ENCODE measurements at regions not wholly inside any gene's neighbourhood (a gene's known extent, or its start where the extent isn't known, plus 50 kb on each side); places are given as distances from the start of the nearest gene placed in this dataset.

DNA sequence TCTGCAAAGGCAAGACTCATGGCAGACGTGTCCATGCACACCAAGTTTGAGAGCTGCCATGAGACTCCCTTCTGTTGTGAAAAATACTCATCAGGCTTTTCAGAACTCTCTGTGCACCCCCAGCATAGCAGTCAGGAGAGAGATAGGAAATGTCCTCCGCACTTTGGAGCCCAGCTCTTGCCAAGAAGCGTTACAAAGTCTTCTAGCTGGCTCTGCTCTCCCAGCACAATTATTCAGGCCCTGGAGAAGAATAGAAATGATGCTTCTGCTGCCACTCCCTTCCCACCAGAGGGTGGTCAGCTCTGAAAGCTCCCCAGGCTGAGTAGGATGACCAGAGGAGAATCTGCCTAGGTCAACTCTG, 594.4 kb upstream of the ID2 start:
- Histone ChIP-seq H3K4me3 (ENCODE audit: low read length in 3 of 3) (no peak overlapping the region), H3K9ac (ENCODE audit: low read depth in 1 of 3, low read length in 3 of 3) (no peak overlapping the region), H3K4me1 (ENCODE audit: control insufficient read depth in 3 of 3, insufficient read depth in 3 of 3, low read length in 3 of 3) (no peaks in the 10 kb centered on the region), H3K36me3 (ENCODE audit: control insufficient read depth in 3 of 3, insufficient read depth in 3 of 3, low read length in 3 of 3) (no peaks in the 10 kb centered on the region), H3K27me3 (ENCODE audit: control insufficient read depth in 3 of 3, insufficient read depth in 3 of 3, low read length in 3 of 3) (no peaks in the 10 kb centered on the region), H3K9me3 (ENCODE audit: control insufficient read depth in 3 of 3, low read length in 3 of 3) (no peaks in the 10 kb centered on the region), H3K27ac (ENCODE audit: low read depth, low read length) (no peak overlapping the region)

DNA sequence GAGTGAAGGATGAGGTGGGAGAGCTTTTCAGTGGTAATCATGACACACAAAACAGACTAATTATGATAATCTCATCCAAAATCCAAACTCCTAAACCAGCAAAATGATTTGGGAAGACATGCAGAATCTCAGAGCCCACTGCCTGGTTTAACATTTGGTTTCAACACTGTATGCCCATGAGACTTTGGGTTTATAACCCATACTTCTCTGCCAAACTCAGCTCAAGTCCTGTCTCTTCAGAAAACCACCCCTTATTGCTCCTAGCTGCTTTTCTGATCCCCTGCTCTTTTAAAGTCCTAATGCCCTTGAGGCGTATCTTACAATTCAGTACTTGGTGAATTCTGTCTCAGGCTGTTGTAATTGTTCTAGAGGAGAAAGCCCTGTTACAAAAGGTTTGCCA, 593.0 kb upstream of the ID2 start:
- Histone ChIP-seq H3K9me3 (ENCODE audit: control insufficient read depth in 3 of 3, low read length in 3 of 3) (no peaks in the 10 kb centered on the region), H3K9ac (ENCODE audit: low read depth in 1 of 3, low read length in 3 of 3) (no peak overlapping the region), H3K27me3 (ENCODE audit: control insufficient read depth in 3 of 3, insufficient read depth in 3 of 3, low read length in 3 of 3) (no peaks in the 10 kb centered on the region), H3K4me1 (ENCODE audit: control insufficient read depth in 3 of 3, insufficient read depth in 3 of 3, low read length in 3 of 3) (no peaks in the 10 kb centered on the region), H3K27ac (ENCODE audit: low read depth, low read length) (no peak overlapping the region), H3K36me3 (ENCODE audit: control insufficient read depth in 3 of 3, insufficient read depth in 3 of 3, low read length in 3 of 3) (no peaks in the 10 kb centered on the region), H3K4me3 (ENCODE audit: low read length in 3 of 3) (no peak overlapping the region)

DNA sequence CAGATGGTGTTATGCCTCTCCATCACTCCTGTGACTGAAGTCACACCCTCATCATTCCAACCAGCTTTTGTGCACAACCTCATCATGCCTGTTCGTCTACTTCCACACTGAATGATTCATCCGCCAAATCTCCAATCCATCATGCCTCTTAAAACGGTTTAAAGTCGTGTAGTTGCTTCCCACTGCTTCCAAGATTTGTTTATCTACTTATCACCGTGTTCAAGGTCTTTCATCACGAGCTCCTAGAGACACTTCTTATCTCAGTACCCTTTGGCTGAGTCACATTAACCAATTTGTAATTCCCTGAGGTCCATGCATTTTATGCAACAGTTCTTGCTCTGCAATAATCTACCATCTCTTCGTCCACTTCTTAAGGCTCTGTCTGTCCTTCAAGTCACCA, 592.3 kb upstream of the ID2 start:
- Histone ChIP-seq H3K9ac (ENCODE audit: low read depth in 1 of 3, low read length in 3 of 3) (no peak overlapping the region), H3K9me3 (ENCODE audit: control insufficient read depth in 3 of 3, low read length in 3 of 3) (no peaks in the 10 kb centered on the region), H3K36me3 (ENCODE audit: control insufficient read depth in 3 of 3, insufficient read depth in 3 of 3, low read length in 3 of 3) (no peaks in the 10 kb centered on the region), H3K4me3 (ENCODE audit: low read length in 3 of 3) (no peak overlapping the region), H3K4me1 (ENCODE audit: control insufficient read depth in 3 of 3, insufficient read depth in 3 of 3, low read length in 3 of 3) (no peaks in the 10 kb centered on the region), H3K27me3 (ENCODE audit: control insufficient read depth in 3 of 3, insufficient read depth in 3 of 3, low read length in 3 of 3) (no peaks in the 10 kb centered on the region), H3K27ac (ENCODE audit: low read depth, low read length) (no peak overlapping the region)

DNA sequence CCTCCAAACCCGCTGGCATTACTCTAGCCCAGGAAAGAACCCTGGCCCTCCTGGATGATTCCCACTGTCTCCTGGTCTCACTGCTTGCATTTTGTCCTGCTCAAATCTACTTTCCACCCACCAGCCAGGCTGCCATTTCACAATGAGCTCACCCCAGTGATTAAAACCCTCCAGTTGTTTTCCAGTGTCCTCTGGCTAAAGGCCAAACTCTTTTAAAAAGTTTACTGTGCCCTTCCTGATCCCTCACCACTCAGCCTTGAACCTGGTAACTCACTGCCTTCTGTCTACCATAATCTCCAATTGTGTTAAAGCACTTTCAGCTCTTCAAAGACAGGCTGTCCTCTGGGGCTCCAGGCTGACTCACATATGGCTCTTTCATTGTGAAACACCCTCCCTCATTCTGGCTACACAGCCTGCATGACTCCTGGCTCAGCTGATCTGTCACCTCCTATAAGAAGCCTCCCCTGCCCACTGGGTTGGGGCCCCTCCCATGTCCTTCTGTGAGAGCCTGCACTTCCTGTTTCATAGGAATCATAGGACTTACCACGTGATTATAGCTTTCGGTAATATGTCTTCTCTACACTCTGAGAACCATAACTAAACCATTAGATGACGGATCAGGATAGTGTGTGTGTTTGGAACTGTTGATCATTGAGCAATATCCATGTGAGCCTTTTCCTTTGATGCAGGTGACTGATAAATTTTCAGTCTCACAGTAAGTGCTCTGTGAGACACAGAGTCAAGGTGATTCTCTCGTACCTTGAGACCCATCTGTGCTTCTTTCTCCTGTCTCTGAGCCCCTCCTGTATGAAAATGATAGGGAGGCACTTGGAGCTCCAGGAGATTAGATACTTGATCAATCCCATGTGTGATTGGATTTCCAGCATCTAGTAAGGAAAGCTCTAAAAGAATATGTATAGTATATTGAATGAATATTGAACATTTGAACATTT, 590.8 kb upstream of the ID2 start:
- Histone ChIP-seq H3K27ac (ENCODE audit: low read depth, low read length) (no peak overlapping the region), H3K36me3 (ENCODE audit: control insufficient read depth in 3 of 3, insufficient read depth in 3 of 3, low read length in 3 of 3) (no peaks in the 10 kb centered on the region), H3K4me3 (ENCODE audit: low read length in 3 of 3) (no peak overlapping the region), H3K27me3 (ENCODE audit: control insufficient read depth in 3 of 3, insufficient read depth in 3 of 3, low read length in 3 of 3) (no peaks in the 10 kb centered on the region), H3K4me1 (ENCODE audit: control insufficient read depth in 3 of 3, insufficient read depth in 3 of 3, low read length in 3 of 3) (no peaks in the 10 kb centered on the region), H3K9me3 (ENCODE audit: control insufficient read depth in 3 of 3, low read length in 3 of 3) (no peaks in the 10 kb centered on the region), H3K9ac (ENCODE audit: low read depth in 1 of 3, low read length in 3 of 3) (no peak overlapping the region)

DNA sequence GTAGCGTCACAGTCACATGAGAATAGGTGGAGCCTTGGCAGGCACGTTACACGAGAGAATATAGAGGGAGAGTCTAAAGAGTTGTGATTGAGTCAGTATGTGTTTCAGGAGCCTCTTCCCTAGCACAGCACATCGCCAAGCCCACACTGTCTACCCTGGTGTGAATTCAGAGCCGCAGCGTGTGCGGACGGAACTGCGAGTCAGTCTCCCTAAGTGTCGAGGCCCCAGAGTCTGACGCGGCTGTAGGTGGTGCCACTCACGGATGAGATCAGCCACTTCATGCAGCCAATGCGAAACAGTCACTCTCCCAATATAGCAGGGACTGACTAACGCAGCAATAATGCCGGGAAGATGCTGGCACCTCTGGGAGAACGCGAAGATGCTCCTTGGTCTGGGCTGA, 587.3 kb upstream of the ID2 start:
- H3K27me3 ChIP-seq (ENCODE audit: control insufficient read depth in 3 of 3, insufficient read depth in 3 of 3, low read length in 3 of 3): no peaks in the 10 kb centered on the region
- no peak overlapping the region for H3K27ac ChIP-seq (ENCODE audit: low read depth, low read length)
- no peaks in the 10 kb centered on the region for H3K4me1 ChIP-seq (ENCODE audit: control insufficient read depth in 3 of 3, insufficient read depth in 3 of 3, low read length in 3 of 3)
- no peak overlapping the region for H3K9ac ChIP-seq (ENCODE audit: low read depth in 1 of 3, low read length in 3 of 3)
- H3K4me3 ChIP-seq (ENCODE audit: low read length in 3 of 3): no peak overlapping the region
- no peaks in the 10 kb centered on the region for H3K9me3 ChIP-seq (ENCODE audit: control insufficient read depth in 3 of 3, low read length in 3 of 3)
- H3K36me3 ChIP-seq (ENCODE audit: control insufficient read depth in 3 of 3, insufficient read depth in 3 of 3, low read length in 3 of 3): no peaks in the 10 kb centered on the region

DNA sequence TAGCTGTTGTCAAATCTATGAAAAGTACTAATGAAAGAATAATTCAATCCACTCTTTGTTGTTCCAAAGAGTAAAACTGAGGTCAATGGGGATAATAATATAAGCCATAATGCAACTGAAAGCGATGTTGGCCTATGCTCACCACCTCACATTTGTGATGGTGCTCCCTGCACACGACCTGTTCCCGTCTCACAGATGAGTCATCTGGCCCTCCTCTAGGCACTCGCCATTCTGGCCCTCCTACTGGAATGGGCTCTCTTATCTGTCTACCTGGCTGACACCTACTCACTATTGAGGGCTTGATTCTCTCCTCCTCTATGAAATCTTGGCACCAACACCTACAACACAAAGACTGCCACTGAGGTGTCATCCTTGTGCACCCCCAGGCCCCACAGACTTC, 585.9 kb upstream of the ID2 start:
- no peaks in the 10 kb centered on the region for H3K36me3 ChIP-seq (ENCODE audit: control insufficient read depth in 3 of 3, insufficient read depth in 3 of 3, low read length in 3 of 3)
- no peaks in the 10 kb centered on the region for H3K9me3 ChIP-seq (ENCODE audit: control insufficient read depth in 3 of 3, low read length in 3 of 3)
- H3K4me1 ChIP-seq (ENCODE audit: control insufficient read depth in 3 of 3, insufficient read depth in 3 of 3, low read length in 3 of 3): no peaks in the 10 kb centered on the region
- no peak overlapping the region for H3K27ac ChIP-seq (ENCODE audit: low read depth, low read length)
- no peak overlapping the region for H3K4me3 ChIP-seq (ENCODE audit: low read length in 3 of 3)
- no peak overlapping the region for H3K9ac ChIP-seq (ENCODE audit: low read depth in 1 of 3, low read length in 3 of 3)
- H3K27me3 ChIP-seq (ENCODE audit: control insufficient read depth in 3 of 3, insufficient read depth in 3 of 3, low read length in 3 of 3): no peaks in the 10 kb centered on the region

DNA sequence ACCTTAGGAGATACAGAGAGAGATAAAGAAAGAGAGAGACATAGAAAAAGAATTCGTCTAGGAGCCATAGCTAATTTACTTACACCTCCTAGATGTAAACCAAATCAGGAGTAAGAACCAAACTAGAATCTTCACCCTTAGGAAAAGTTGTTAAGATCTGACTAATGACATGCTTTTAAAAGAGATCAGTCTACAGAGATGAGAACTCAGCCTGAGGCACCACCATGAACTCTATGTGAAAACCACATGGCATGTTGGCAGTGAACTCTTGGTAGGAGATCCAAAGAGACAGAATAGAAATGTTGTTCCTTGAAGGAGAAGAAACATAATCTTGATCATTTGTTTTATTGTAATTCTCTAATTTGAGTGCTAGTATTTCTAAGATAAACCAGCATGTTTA, 585.4 kb upstream of the ID2 start:
- H3K4me3 ChIP-seq (ENCODE audit: low read length in 3 of 3): no peak overlapping the region
- no peaks in the 10 kb centered on the region for H3K9me3 ChIP-seq (ENCODE audit: control insufficient read depth in 3 of 3, low read length in 3 of 3)
- H3K9ac ChIP-seq (ENCODE audit: low read depth in 1 of 3, low read length in 3 of 3): no peak overlapping the region
- no peak overlapping the region for H3K27ac ChIP-seq (ENCODE audit: low read depth, low read length)
- no peaks in the 10 kb centered on the region for H3K27me3 ChIP-seq (ENCODE audit: control insufficient read depth in 3 of 3, insufficient read depth in 3 of 3, low read length in 3 of 3)
- H3K4me1 ChIP-seq (ENCODE audit: control insufficient read depth in 3 of 3, insufficient read depth in 3 of 3, low read length in 3 of 3): no peaks in the 10 kb centered on the region
- no peaks in the 10 kb centered on the region for H3K36me3 ChIP-seq (ENCODE audit: control insufficient read depth in 3 of 3, insufficient read depth in 3 of 3, low read length in 3 of 3)

DNA sequence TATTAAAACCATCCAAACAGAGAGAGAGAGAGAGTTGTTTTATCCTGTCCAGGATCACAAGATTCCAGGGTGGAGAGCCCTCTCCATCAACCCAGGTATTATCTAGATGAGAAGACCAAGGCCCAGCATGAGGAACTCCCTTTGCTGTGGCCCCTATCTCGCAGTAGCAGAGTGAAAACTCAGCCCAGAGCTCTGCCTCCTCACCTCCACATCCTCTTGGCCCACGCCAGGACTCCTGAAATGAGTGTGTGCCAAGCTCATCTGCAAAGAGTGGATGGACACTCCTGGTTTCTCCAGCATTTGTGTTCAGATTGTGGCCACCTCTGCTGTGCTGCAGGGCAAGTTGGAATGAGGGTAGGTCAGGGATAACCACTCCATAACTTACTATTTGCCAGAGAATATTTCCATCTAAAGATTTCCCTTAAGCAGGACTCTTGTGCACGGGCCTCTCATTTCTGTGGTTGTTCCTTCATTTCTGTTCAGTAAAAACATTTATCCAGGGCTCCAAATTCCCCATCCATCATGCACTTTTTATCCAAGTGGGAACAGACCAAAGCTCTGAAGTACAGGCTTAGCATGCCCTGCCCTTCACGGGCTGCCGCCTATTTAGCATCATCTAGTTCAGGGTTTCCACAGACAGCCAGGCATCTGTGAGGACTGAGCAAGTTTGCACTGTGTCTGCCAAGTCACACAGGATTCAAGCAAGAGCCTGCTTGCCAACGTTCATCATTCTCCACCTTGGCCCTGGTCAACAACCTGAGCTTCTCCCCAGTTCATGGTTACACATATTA, 583.2 kb upstream of the ID2 start:
- Histone ChIP-seq H3K4me1 (ENCODE audit: control insufficient read depth in 3 of 3, insufficient read depth in 3 of 3, low read length in 3 of 3) (no peaks in the 10 kb centered on the region), H3K4me3 (ENCODE audit: low read length in 3 of 3) (no peak overlapping the region), H3K27me3 (ENCODE audit: control insufficient read depth in 3 of 3, insufficient read depth in 3 of 3, low read length in 3 of 3) (no peaks in the 10 kb centered on the region), H3K9ac (ENCODE audit: low read depth in 1 of 3, low read length in 3 of 3) (no peak overlapping the region), H3K9me3 (ENCODE audit: control insufficient read depth in 3 of 3, low read length in 3 of 3) (no peaks in the 10 kb centered on the region), H3K27ac (ENCODE audit: low read depth, low read length) (no peak overlapping the region), H3K36me3 (ENCODE audit: control insufficient read depth in 3 of 3, insufficient read depth in 3 of 3, low read length in 3 of 3) (no peaks in the 10 kb centered on the region)

DNA sequence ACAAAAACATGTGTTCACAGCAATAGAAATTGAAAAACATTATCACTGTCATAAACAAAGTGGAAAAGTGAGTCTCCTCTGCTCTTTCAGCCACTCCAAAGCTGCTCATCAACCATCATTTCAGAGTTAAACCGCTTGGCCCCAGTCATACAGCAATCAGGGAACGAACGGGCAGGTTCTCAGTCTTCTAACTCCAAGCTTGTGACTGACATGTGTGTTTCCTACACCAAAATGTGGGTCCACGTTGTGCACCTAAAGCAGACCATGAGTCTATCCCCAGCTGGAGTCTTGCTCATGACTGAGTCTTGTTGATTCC, 582.6 kb upstream of the ID2 start:
- Histone ChIP-seq H3K9me3 (ENCODE audit: control insufficient read depth in 3 of 3, low read length in 3 of 3) (no peaks in the 10 kb centered on the region), H3K27ac (ENCODE audit: low read depth, low read length) (no peak overlapping the region), H3K9ac (ENCODE audit: low read depth in 1 of 3, low read length in 3 of 3) (no peak overlapping the region), H3K36me3 (ENCODE audit: control insufficient read depth in 3 of 3, insufficient read depth in 3 of 3, low read length in 3 of 3) (no peaks in the 10 kb centered on the region), H3K27me3 (ENCODE audit: control insufficient read depth in 3 of 3, insufficient read depth in 3 of 3, low read length in 3 of 3) (no peaks in the 10 kb centered on the region), H3K4me1 (ENCODE audit: control insufficient read depth in 3 of 3, insufficient read depth in 3 of 3, low read length in 3 of 3) (no peaks in the 10 kb centered on the region), H3K4me3 (ENCODE audit: low read length in 3 of 3) (no peak overlapping the region)

DNA sequence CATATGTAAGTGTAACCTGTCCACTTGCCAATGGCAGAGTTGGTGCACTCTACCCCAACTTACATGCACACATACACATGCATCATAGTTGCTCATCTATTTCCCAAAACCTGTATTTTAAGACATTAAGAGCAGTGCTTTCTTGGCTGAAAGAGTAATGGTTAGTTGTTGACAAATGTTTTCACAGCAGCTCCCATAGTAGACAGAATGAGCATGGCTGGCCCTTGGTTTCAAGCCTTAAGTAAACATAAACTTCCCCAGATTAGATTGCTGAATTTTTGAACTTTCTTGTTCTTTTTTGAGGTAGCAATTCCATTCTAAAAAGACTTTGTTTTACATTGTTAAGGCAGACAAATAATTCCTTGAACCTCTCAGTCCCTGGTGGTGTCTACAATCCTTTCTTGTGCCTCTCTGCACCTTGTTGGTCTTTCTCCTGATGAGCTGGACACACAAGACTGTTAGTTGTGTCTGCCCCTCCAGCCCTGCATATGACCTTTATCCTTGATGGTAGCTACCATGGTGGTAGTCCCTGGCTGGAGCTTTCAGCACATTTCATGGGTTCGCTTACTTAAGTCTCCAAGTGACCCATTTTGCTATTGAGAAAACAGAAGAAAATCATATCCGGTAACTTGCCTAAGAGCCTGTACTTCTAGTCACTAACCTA, 580.1 kb upstream of the ID2 start:
- H3K36me3 ChIP-seq (ENCODE audit: control insufficient read depth in 3 of 3, insufficient read depth in 3 of 3, low read length in 3 of 3): no peaks in the 10 kb centered on the region
- H3K9ac ChIP-seq (ENCODE audit: low read depth in 1 of 3, low read length in 3 of 3): no peak overlapping the region
- no peak overlapping the region for H3K4me3 ChIP-seq (ENCODE audit: low read length in 3 of 3)
- no peaks in the 10 kb centered on the region for H3K4me1 ChIP-seq (ENCODE audit: control insufficient read depth in 3 of 3, insufficient read depth in 3 of 3, low read length in 3 of 3)
- no peaks in the 10 kb centered on the region for H3K9me3 ChIP-seq (ENCODE audit: control insufficient read depth in 3 of 3, low read length in 3 of 3)
- no peak overlapping the region for H3K27ac ChIP-seq (ENCODE audit: low read depth, low read length)
- no peaks in the 10 kb centered on the region for H3K27me3 ChIP-seq (ENCODE audit: control insufficient read depth in 3 of 3, insufficient read depth in 3 of 3, low read length in 3 of 3)
